Breast epithelium (tissue), 4 donors: ENCODE measurements at regions not wholly inside any gene's neighbourhood (a gene's known extent, or its start where the extent isn't known, plus 50 kb on each side); places are given as distances from the start of the nearest gene placed in this dataset.

Source experiments
- DNase-seq, 2 donors: peaks; one replicate each; pipeline ENCODE4 v3.0.0-alpha.2; 2019; ENCODE audit warnings: low spot score in 2 of 2
- H3K27ac ChIP-seq, 2 donors: fragments of 200-600 bp; sonication (generic) in 1 of 2; one replicate each; pipeline ENCODE4 v1.5.1; 2016 to 2019; ENCODE audit warnings: mild to moderate bottlenecking in 1 of 2
- H3K27me3 ChIP-seq, 2 donors: fragments of 200-600 bp; sonication (generic) in 1 of 2; one replicate each; pipeline versions ENCODE4 v1.5.1 to v1.6.0; 2017 to 2019; ENCODE audit warnings: control low read depth in 1 of 2, mild to moderate bottlenecking in 1 of 2
- H3K36me3 ChIP-seq: fragments of 200-600 bp; one replicate; pipeline ENCODE4 v1.5.1; 2019
- H3K4me1 ChIP-seq, 2 donors: fragments of 200-600 bp; sonication (generic); one replicate each; pipeline ENCODE4 v1.5.1; 2016 to 2019; ENCODE audit warnings: control low read depth in 1 of 2
- H3K4me3 ChIP-seq, 3 donors: fragments of 200-600 bp; sonication (generic); 1 replicate in 2 of 3; 2 replicates in 1 of 3; pipeline ENCODE4 v1.5.1; 2016 to 2019; ENCODE audit warnings: mild to moderate bottlenecking in 3 of 3, moderate library complexity in 2 of 3
- H3K9me3 ChIP-seq, 2 donors: fragments of 200-600 bp; sonication (generic) in 1 of 2; one replicate each; pipeline ENCODE4 v1.5.1; 2016 to 2019; ENCODE audit warnings: control low read depth in 1 of 2
- CTCF ChIP-seq, 3 donors: fragments of 450-650 bp; IDR thresholded peaks; one replicate each; pipeline ENCODE4 v1.5.1; 2016 to 2017; ENCODE audit warnings: antibody characterized with exemption in 3 of 3, mild to moderate bottlenecking in 3 of 3, moderate library complexity in 3 of 3
- POLR2A ChIP-seq: fragments of 450-650 bp; IDR thresholded peaks from one replicate; pipeline ENCODE4 v1.6.1; 2016; ENCODE audit warnings: antibody characterized with exemption, mild to moderate bottlenecking, moderate library complexity
- POLR2AphosphoS5 ChIP-seq, 3 donors: sonication (generic); formaldehyde crosslinking; IDR thresholded peaks; one replicate each; pipeline ENCODE4 v1.6.1; 2017; ENCODE audit warnings: antibody characterized with exemption in 3 of 3
- intact Hi-C: fragments of 100-400 bp; cut with DNase I; formaldehyde crosslinking; loops from one replicate; pipeline ENCODE4 v1.15.1; 2023; ENCODE audit warnings: low total_unique reads

- no peaks in the 10 kb centered on the region for H3K9me3 ChIP-seq
- intact Hi-C loops = no loop called here
- H3K4me1 ChIP-seq = no peaks in the 10 kb centered on the region
- no peaks in the 10 kb centered on the region for H3K27me3 ChIP-seq
- TF ChIP-seq POLR2AphosphoS5 (IDR thresholded peaks at IDR 0.05) (no peak), CTCF (IDR thresholded peaks at IDR 0.05) (no peak), POLR2A (no peak)
- no peak overlapping the region for H3K4me3 ChIP-seq
- no peaks in the 10 kb centered on the region for H3K36me3 ChIP-seq
- no peak overlapping the region for H3K27ac ChIP-seq
- DNase-seq = no peak
Measured at GRCh38 chr6:104418839-104419238, 440.9 kb downstream of the HACE1 start.

GRCh38 chr6:104418125-104418524, 441.6 kb downstream of the HACE1 start:
- Histone ChIP-seq H3K4me3 (no peak overlapping the region), H3K27ac (no peak overlapping the region), H3K36me3 (no peaks in the 10 kb centered on the region), H3K4me1 (no peaks in the 10 kb centered on the region), H3K27me3 (no peaks in the 10 kb centered on the region), H3K9me3 (no peaks in the 10 kb centered on the region)
- DNase-seq = no peak
- TF ChIP-seq POLR2A (no peak), CTCF (IDR thresholded peaks at IDR 0.05) (no peak), POLR2AphosphoS5 (IDR thresholded peaks at IDR 0.05) (no peak)
- intact Hi-C loops = no loop called here

GRCh38 chr6:104414723-104415122, 445.0 kb downstream of the HACE1 start:
- Histone ChIP-seq H3K9me3 (no peaks in the 10 kb centered on the region), H3K27me3 (no peaks in the 10 kb centered on the region), H3K4me1 (no peaks in the 10 kb centered on the region), H3K4me3 (no peak overlapping the region), H3K27ac (no peak overlapping the region), H3K36me3 (no peaks in the 10 kb centered on the region)
- TF ChIP-seq POLR2AphosphoS5 (IDR thresholded peaks at IDR 0.05) (no peak), CTCF (IDR thresholded peaks at IDR 0.05) (no peak), POLR2A (no peak)
- intact Hi-C loops = no loop called here
- no peak for DNase-seq

- Histone ChIP-seq H3K4me1 (no peaks in the 10 kb centered on the region), H3K27ac (no peak overlapping the region), H3K4me3 (no peak overlapping the region), H3K27me3 (no peaks in the 10 kb centered on the region), H3K9me3 (no peaks in the 10 kb centered on the region), H3K36me3 (no peaks in the 10 kb centered on the region)
- DNase-seq = no peak
- no peak for TF ChIP-seq POLR2AphosphoS5 (IDR thresholded peaks at IDR 0.05)
- no peak for TF ChIP-seq POLR2A
- TF ChIP-seq CTCF (IDR thresholded peaks at IDR 0.05) = no peak
- intact Hi-C loops = no loop called here
Measured at GRCh38 chr6:104413767-104414166, 446.0 kb downstream of the HACE1 start.

- Histone ChIP-seq H3K27ac (no peak overlapping the region), H3K4me3 (no peak overlapping the region), H3K9me3 (no peaks in the 10 kb centered on the region), H3K36me3 (no peaks in the 10 kb centered on the region), H3K27me3 (no peaks in the 10 kb centered on the region), H3K4me1 (no peaks in the 10 kb centered on the region)
- intact Hi-C loops = no loop called here
- TF ChIP-seq POLR2A (no peak), POLR2AphosphoS5 (IDR thresholded peaks at IDR 0.05) (no peak), CTCF (IDR thresholded peaks at IDR 0.05) (no peak)
- no peak for DNase-seq
Measured at GRCh38 chr6:104411302-104411701, 448.4 kb downstream of the HACE1 start.
